Endothelial cell of umbilical vein (primary cell): ENCODE measurements at regions not wholly inside any gene's neighbourhood (a gene's known extent, or its start where the extent isn't known, plus 50 kb on each side); places are given as distances from the start of the nearest gene placed in this dataset.

Experiments used
- BruUV-seq: library from RNA; stranded (reverse); fragments of 400-500 nt; replicated peaks from 2 replicates; lab custom pipeline; 2021; lab: Mats Ljungman, UMichigan
- CTCF ChIA-PET: fragments of 300-600, 350-600 bp; sonication (Branson Sonifier 250); formaldehyde crosslinking; loops from one replicate; lab custom pipeline; 2021; ENCODE audit warnings: antibody characterized with exemption, inconsistent platforms; lab: Charles Lee
- POLR2A ChIA-PET: fragments of 300-600, 350-600 bp; sonication (Branson Sonifier 250); formaldehyde crosslinking; loops from one replicate; lab custom pipeline; 2021; ENCODE audit warnings: antibody characterized with exemption, inconsistent platforms; lab: Charles Lee
- DNase-seq: peaks from one replicate; pipeline ENCODE4 v3.0.0-alpha.2; 2011; ENCODE audit warnings: low read depth, low spot score
- FAIRE-seq: peaks from 2 replicates; lab custom pipeline; 2011; peaks lifted over from hg19 to GRCh38; lab: Jason Lieb, UNC
- H2AFZ ChIP-seq: 2 replicates; pipeline ENCODE4 v1.6.0; 2012; ENCODE audit warnings: low read depth, low read length, control low read depth, inconsistent platforms
- H3K27ac ChIP-seq: 2 replicates; pipeline ENCODE4 v1.5.1; 2011; ENCODE audit warnings: low read depth, mild to moderate bottlenecking, control low read depth, low read length, moderate library complexity; ENCODE audit not compliant: insufficient read depth
- H3K27me3 ChIP-seq, 2 experiments: 2 replicates each; pipeline versions ENCODE4 v1.6.0 to v1.6.1; 2011; ENCODE audit warnings: low read length in 2 of 2, mixed read lengths in 1 of 2; ENCODE audit not compliant: control insufficient read depth in 2 of 2, insufficient read depth in 2 of 2
- H3K36me3 ChIP-seq, 2 experiments: 2 replicates in 1 of 2; 3 replicates in 1 of 2; pipeline ENCODE4 v1.5.1; 2011; ENCODE audit warnings: low read length in 2 of 2, mild to moderate bottlenecking in 1 of 2, moderate library complexity in 1 of 2; ENCODE audit not compliant: control insufficient read depth in 2 of 2, insufficient read depth in 2 of 2; ENCODE audit errors: extremely low read depth in 1 of 2
- H3K4me1 ChIP-seq: 3 replicates; pipeline ENCODE4 v1.5.1; 2011; ENCODE audit warnings: mild to moderate bottlenecking, low read length; ENCODE audit not compliant: control insufficient read depth, insufficient read depth; ENCODE audit errors: extremely low read depth
- H3K4me2 ChIP-seq: 2 replicates; pipeline ENCODE4 v1.6.1; 2011; ENCODE audit warnings: low read length, control low read depth, mixed read lengths; ENCODE audit not compliant: insufficient read depth
- H3K4me3 ChIP-seq, 3 experiments: fragments of 200-600 bp in 1 of 3; sonication (generic), shearing (Covaris generic) in 1 of 3; replicated peaks in 1 of 3; 2 replicates each; pipeline ENCODE4 v1.5.1; 2011 to 2016; ENCODE audit warnings: control low read depth in 3 of 3, low read length in 3 of 3, mild to moderate bottlenecking in 2 of 3, inconsistent platforms in 1 of 3, low read depth in 1 of 3, moderate library complexity in 1 of 3; ENCODE audit not compliant: insufficient read depth in 1 of 3
- H3K79me2 ChIP-seq: 2 replicates; pipeline ENCODE4 v1.6.0; 2012; ENCODE audit warnings: low read length, inconsistent platforms; ENCODE audit not compliant: control insufficient read depth, insufficient read depth
- H3K9ac ChIP-seq: replicated peaks from 2 replicates; pipeline ENCODE3; 2011; ENCODE audit warnings: low read length, control low read depth; ENCODE audit not compliant: insufficient read depth; ENCODE audit errors: extremely low read depth
- H3K9me1 ChIP-seq: replicated peaks from 3 replicates; pipeline ENCODE4 v1.6.0; 2011; ENCODE audit warnings: mild to moderate bottlenecking, low read length; ENCODE audit not compliant: control insufficient read depth, insufficient read depth; ENCODE audit errors: extremely low read depth
- H3K9me3 ChIP-seq: replicated peaks from 2 replicates; pipeline ENCODE4 v1.5.1; 2012; ENCODE audit warnings: low read length, inconsistent platforms; ENCODE audit not compliant: control insufficient read depth, insufficient read depth
- H4K20me1 ChIP-seq: replicated peaks from 2 replicates; pipeline ENCODE3; 2011; ENCODE audit warnings: mild to moderate bottlenecking, low read length; ENCODE audit not compliant: control insufficient read depth, insufficient read depth; ENCODE audit errors: extremely low read depth
- EZH2 ChIP-seq: IDR thresholded peaks from 2 replicates; pipeline ENCODE4 v1.6.1; 2012; ENCODE audit warnings: borderline replicate concordance, low read depth, mild to moderate bottlenecking, moderate library complexity, low read length, inconsistent platforms; ENCODE audit not compliant: severe bottlenecking
- FOS ChIP-seq: IDR thresholded peaks from 2 replicates; pipeline ENCODE4 v1.6.1; 2011; ENCODE audit warnings: mild to moderate bottlenecking, low read length, moderate library complexity, borderline replicate concordance; ENCODE audit not compliant: insufficient read depth
- GATA2 ChIP-seq: IDR thresholded peaks from 2 replicates; pipeline ENCODE4 v1.7.0; 2011; ENCODE audit warnings: low read depth, mild to moderate bottlenecking, moderate library complexity, mixed read lengths, low read length; ENCODE audit not compliant: insufficient read length, insufficient read depth
- MYC ChIP-seq: IDR thresholded peaks from one replicate; pipeline ENCODE4 v1.6.1; 2011; ENCODE audit warnings: mild to moderate bottlenecking, low read depth, low read length
- dilution Hi-C: fragments of 300-500 bp; cut with MboI; formaldehyde crosslinking; loops from one replicate; pipeline ENCODE4 v1.15.0; 2019; ENCODE audit warnings: low sequenced_read_pairs; ENCODE audit not compliant: extremely low pct_ligation_motif_present
- intact Hi-C: fragments of 100-400 bp; cut with micrococcal nuclease; formaldehyde crosslinking; loops from one replicate; pipeline ENCODE4 v1.10.0; 2022
- TF ChIP-seq, protein P1 (sequence below), 2 donors: IDR thresholded peaks; 1 replicate in 1 of 2; 2 replicates in 1 of 2; pipeline ENCODE4 v1.5.1; 2011; ENCODE audit warnings: low read length in 2 of 2, mild to moderate bottlenecking in 2 of 2, moderate library complexity in 2 of 2, control low read depth in 1 of 2, inconsistent platforms in 1 of 2, low read depth in 1 of 2; ENCODE audit not compliant: insufficient read depth in 1 of 2; ENCODE audit errors: extremely low read depth in 1 of 2
- TF ChIP-seq, protein P2 (sequence below): IDR thresholded peaks from 2 replicates; pipeline ENCODE4 v1.6.1; 2011; ENCODE audit not compliant: insufficient read depth, insufficient read length

DNA sequence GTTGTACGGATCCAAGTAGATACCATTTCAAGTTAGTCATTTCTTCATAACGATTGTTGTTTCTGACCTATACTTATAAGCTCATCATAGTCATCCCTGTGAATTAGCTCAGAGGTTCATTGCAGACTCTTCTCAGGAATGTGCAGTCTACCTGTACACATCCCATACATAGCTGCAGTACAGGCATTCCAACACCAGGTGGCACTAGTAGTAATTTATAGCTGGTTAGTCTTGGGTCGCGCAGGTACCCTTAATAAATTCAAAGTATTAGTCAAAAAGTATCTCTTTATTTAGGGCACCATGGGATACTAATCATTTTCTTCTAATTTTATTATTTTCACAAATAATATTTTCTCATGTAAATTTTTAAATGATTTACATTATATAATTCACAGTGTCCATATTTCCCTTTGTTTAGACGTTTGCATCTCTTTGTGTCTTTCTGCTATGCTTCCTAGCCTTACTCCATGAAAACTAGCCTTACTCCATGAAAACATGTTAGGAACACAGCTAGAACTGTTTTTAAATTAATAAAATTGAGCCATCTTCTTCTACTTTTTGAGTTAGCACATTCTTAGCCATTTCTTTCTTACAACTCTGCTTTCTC, 128.6 kb upstream of the FAM83B start:
- no peak overlapping the region for H2AFZ ChIP-seq
- no TSS peak for BruUV-seq
- peaks cover 0 to 2% of the 10 kb centered on the region in 2 experiments for H3K27me3 ChIP-seq
- intact Hi-C loops (loop anchor here (1.0 to 5.0 kb wide), 3 partner anchors 351 to 731 kb away; no protein-coding TSS in a partner anchor), dilution Hi-C loops (no loop called here)
- CTCF ChIA-PET, result interaction anchor here (0.6 to 4.8 kb wide), 47 partner anchors 8 to 734 kb away, joined by 3 to 48 read pairs (median 4); no protein-coding TSS in a partner anchor
- no peaks in the 10 kb centered on the region for H3K9me1 ChIP-seq
- H3K4me3 ChIP-seq, result no peak overlapping the region
- H3K4me2 ChIP-seq, result no peak overlapping the region
- no peaks in the 10 kb centered on the region for H3K79me2 ChIP-seq
- no peak overlapping the region for H3K27ac ChIP-seq
- H3K4me1 ChIP-seq, result no peaks in the 10 kb centered on the region
- no peaks in the 10 kb centered on the region for H3K36me3 ChIP-seq
- no peaks in the 10 kb centered on the region for H4K20me1 ChIP-seq
- peak; percentile 61 for DNase-seq
- TF ChIP-seq, protein P1, sequence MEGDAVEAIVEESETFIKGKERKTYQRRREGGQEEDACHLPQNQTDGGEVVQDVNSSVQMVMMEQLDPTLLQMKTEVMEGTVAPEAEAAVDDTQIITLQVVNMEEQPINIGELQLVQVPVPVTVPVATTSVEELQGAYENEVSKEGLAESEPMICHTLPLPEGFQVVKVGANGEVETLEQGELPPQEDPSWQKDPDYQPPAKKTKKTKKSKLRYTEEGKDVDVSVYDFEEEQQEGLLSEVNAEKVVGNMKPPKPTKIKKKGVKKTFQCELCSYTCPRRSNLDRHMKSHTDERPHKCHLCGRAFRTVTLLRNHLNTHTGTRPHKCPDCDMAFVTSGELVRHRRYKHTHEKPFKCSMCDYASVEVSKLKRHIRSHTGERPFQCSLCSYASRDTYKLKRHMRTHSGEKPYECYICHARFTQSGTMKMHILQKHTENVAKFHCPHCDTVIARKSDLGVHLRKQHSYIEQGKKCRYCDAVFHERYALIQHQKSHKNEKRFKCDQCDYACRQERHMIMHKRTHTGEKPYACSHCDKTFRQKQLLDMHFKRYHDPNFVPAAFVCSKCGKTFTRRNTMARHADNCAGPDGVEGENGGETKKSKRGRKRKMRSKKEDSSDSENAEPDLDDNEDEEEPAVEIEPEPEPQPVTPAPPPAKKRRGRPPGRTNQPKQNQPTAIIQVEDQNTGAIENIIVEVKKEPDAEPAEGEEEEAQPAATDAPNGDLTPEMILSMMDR (IDR thresholded peaks at IDR 0.05; ENCODE audit: extremely low read depth in 1 of 2, insufficient read depth in 1 of 2, low read depth in 1 of 2, low read length in 2 of 2), result peak; percentile 64 to 76
- TF ChIP-seq EZH2, result no peak
- peak; percentile 62 for FAIRE-seq
- POLR2A ChIA-PET, result no interaction called here
- no peak overlapping the region for H3K9ac ChIP-seq
- no peaks in the 10 kb centered on the region for H3K9me3 ChIP-seq

DNA sequence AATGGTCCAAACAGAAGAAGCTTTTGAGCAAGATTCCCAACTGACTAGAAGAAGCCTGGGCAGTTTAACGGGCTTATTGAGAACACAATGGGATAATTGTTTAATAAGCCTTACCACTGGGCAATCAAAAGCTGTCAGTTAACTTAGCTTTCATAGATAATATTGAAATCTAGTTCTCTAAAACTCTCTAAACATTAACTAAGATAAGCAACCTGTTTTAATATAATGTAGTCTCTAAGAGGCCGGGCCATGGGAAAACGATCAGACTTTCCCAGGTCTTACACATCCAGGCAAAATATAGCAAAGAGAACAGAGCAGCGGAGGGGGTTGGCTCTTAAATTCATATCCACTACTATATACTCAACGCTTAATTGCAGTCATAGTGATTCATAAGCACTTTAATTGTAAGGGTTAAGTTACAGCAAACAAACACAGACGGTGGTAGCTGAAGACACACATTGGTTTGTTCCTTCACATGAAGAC, 128.0 kb upstream of the FAM83B start:
- no TSS peak for BruUV-seq
- FAIRE-seq (no peak), DNase-seq (no peak)
- Histone ChIP-seq H3K4me1 (no peaks in the 10 kb centered on the region), H3K79me2 (no peaks in the 10 kb centered on the region), H3K4me3 (no peak overlapping the region), H3K9me3 (no peaks in the 10 kb centered on the region), H3K27me3 (peaks cover 0 to 2% of the 10 kb centered on the region in 2 experiments), H4K20me1 (no peaks in the 10 kb centered on the region), H3K9ac (no peak overlapping the region), H3K4me2 (no peak overlapping the region), H3K36me3 (no peaks in the 10 kb centered on the region), H2AFZ (no peak overlapping the region), H3K9me1 (no peaks in the 10 kb centered on the region), H3K27ac (no peak overlapping the region)
- dilution Hi-C loops, result no loop called here
- TF ChIP-seq FOS (no peak), GATA2 (no peak), MYC (no peak)
- TF ChIP-seq, protein P2, sequence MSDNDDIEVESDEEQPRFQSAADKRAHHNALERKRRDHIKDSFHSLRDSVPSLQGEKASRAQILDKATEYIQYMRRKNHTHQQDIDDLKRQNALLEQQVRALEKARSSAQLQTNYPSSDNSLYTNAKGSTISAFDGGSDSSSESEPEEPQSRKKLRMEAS, result no peak
- ChIA-PET CTCF (interaction anchor here (0.6 to 4.8 kb wide), 44 partner anchors 9 to 734 kb away, joined by 3 to 48 read pairs (median 4); no protein-coding TSS in a partner anchor), POLR2A (no interaction called here)
- intact Hi-C loops, result loop anchor here (1.0 to 5.0 kb wide), 3 partner anchors 351 to 731 kb away; no protein-coding TSS in a partner anchor
